IMR-90 (cell line): ENCODE measurements at regions not wholly inside any gene's neighbourhood (a gene's known extent, or its start where the extent isn't known, plus 50 kb on each side); places are given as distances from the start of the nearest gene placed in this dataset.

Source experiments
- NFE2L2 ChIP-seq: fragments of 150-350 bp; IDR thresholded peaks from 2 replicates; pipeline ENCODE4 v1.6.1; 2016; ENCODE audit warnings: low read depth, mild to moderate bottlenecking, low read length
- POLR2A ChIP-seq: IDR thresholded peaks from 2 replicates; pipeline ENCODE4 v1.6.1; 2012; ENCODE audit warnings: mild to moderate bottlenecking, low read depth, low read length
- SMC3 ChIP-seq: fragments of 150-350 bp; IDR thresholded peaks from 2 replicates; pipeline ENCODE4 v1.6.1; 2016; ENCODE audit warnings: low read depth, mild to moderate bottlenecking, antibody characterized with exemption, low read length, moderate library complexity
- TF ChIP-seq, protein P1 (sequence below): conservative IDR thresholded peaks from 2 replicates; pipeline ENCODE4 v1.5.1; 2012; ENCODE audit warnings: mild to moderate bottlenecking, low read depth, low read length, improper control_type of control experiment
- TF ChIP-seq, protein P2 (sequence below): fragments of 150-350 bp; IDR thresholded peaks from 2 replicates; pipeline ENCODE4 v1.6.1; 2017; ENCODE audit warnings: mild to moderate bottlenecking, antibody characterized with exemption, low read length, low read depth
- TF ChIP-seq, protein P3 (sequence below): fragments of 150-350 bp; IDR thresholded peaks from 2 replicates; pipeline ENCODE4 v1.6.1; 2016; ENCODE audit warnings: low read depth, mild to moderate bottlenecking, low read length, moderate library complexity, borderline replicate concordance

DNA sequence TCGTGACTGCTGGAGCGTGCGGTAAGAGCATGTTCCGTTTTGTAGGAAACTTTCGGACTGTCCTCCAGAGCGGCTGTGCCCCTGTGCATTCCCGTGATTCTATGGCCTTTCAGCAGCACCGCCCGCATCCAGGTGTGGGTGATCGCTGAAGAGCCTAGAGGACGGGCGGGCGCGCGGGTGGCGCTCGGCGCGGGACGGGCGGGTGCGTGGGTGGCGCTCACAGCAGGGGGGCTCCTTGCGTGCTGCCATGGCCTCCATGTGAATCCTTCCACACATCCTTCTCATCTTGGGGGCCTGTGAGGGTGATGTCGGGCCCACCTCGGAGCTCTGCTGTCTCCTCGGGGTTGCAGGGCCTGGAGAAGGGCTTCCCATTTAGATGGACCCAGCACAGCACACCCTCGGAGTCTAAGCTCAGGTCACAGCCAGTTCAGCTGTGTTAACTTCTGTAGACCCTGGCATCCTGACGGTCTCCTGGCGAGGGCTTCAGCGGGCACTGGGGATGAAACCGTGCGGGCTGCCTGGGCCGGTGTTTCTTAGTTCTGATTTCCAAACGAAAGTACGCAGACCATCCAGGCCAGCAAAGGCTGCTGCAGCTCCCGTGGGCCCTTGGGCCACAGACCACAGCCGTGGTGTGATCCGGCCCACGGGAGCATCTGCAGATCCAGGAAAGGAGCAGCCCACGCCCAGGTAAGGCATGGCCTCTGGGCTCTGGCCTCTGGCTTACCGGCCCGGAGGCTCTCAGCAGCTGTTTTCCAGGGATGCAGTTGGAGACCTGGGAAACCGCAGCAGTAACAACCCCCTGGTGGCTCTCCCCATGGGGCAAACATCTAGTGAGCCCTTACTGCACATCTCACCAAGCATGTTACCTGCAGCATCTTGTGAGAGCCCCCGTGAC lies 339.4 kb downstream of the FOXL1 start:
- TF ChIP-seq POLR2A (no peak), SMC3 (no peak), NFE2L2 (no peak)
- TF ChIP-seq, protein P1, sequence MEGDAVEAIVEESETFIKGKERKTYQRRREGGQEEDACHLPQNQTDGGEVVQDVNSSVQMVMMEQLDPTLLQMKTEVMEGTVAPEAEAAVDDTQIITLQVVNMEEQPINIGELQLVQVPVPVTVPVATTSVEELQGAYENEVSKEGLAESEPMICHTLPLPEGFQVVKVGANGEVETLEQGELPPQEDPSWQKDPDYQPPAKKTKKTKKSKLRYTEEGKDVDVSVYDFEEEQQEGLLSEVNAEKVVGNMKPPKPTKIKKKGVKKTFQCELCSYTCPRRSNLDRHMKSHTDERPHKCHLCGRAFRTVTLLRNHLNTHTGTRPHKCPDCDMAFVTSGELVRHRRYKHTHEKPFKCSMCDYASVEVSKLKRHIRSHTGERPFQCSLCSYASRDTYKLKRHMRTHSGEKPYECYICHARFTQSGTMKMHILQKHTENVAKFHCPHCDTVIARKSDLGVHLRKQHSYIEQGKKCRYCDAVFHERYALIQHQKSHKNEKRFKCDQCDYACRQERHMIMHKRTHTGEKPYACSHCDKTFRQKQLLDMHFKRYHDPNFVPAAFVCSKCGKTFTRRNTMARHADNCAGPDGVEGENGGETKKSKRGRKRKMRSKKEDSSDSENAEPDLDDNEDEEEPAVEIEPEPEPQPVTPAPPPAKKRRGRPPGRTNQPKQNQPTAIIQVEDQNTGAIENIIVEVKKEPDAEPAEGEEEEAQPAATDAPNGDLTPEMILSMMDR = no peak
- TF ChIP-seq, protein P2, sequence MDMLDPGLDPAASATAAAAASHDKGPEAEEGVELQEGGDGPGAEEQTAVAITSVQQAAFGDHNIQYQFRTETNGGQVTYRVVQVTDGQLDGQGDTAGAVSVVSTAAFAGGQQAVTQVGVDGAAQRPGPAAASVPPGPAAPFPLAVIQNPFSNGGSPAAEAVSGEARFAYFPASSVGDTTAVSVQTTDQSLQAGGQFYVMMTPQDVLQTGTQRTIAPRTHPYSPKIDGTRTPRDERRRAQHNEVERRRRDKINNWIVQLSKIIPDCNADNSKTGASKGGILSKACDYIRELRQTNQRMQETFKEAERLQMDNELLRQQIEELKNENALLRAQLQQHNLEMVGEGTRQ = no peak
- TF ChIP-seq, protein P3, sequence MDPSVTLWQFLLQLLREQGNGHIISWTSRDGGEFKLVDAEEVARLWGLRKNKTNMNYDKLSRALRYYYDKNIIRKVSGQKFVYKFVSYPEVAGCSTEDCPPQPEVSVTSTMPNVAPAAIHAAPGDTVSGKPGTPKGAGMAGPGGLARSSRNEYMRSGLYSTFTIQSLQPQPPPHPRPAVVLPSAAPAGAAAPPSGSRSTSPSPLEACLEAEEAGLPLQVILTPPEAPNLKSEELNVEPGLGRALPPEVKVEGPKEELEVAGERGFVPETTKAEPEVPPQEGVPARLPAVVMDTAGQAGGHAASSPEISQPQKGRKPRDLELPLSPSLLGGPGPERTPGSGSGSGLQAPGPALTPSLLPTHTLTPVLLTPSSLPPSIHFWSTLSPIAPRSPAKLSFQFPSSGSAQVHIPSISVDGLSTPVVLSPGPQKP = no peak
